ENCODE measurements at regions not wholly inside any gene's neighbourhood (a gene's known extent, or its start where the extent isn't known, plus 50 kb on each side); places are given as distances from the start of the nearest gene placed in this dataset.
A peak's percentile ranks its signal among the peaks of the same experiment; 100 is the strongest.

GRCh38 chr6:26194816-26195375, 107.7 kb downstream of the HFE start:
- Histone ChIP-seq H3K36me3 (ENCODE audit: insufficient read depth, low read length) (no peaks in the 10 kb centered on the region), H3K27ac (ENCODE audit: low read length) (no peak overlapping the region), H3K27me3 (ENCODE audit: insufficient read depth, low read depth, low read length) (no peaks in the 10 kb centered on the region), H4K20me1 (ENCODE audit: insufficient read depth) (peaks cover 29% of the 10 kb centered on the region), H2AFZ (ENCODE audit: low read depth, low read length) (no peak overlapping the region), H3K9ac (ENCODE audit: low read length) (no peak overlapping the region), H3K4me3 (ENCODE audit: low read length) (peak overlapping the region; percentile 80), H3K4me2 (ENCODE audit: low read length) (peak overlapping the region; percentile 89), H3K9me2 (ENCODE audit: insufficient read depth, low read length) (no peaks in the 10 kb centered on the region), H3K9me3 (ENCODE audit: low read length) (no peaks in the 10 kb centered on the region), H3F3A (ENCODE audit: insufficient read depth, low read length, poor library complexity, severe bottlenecking) (peaks cover 11% of the 10 kb centered on the region), H3K79me2 (replicated peaks; ENCODE audit: insufficient read depth, low read length) (peaks cover 43% of the 10 kb centered on the region)
- TF ChIP-seq EP300 (conservative IDR thresholded peaks at IDR 0.05; ENCODE audit: poor library complexity, severe bottlenecking) (no peak), MXI1 (conservative IDR thresholded peaks at IDR 0.05; ENCODE audit: poor library complexity, severe bottlenecking) (no peak), TAF1 (IDR thresholded peaks at IDR 0.05; ENCODE audit: low read depth) (no peak), POLR2AphosphoS5 (IDR thresholded peaks at IDR 0.05) (no peak), REST (IDR thresholded peaks at IDR 0.05; ENCODE audit: borderline replicate concordance) (no peak), RAD21 (conservative IDR thresholded peaks at IDR 0.05) (no peak), SMC3 (conservative IDR thresholded peaks at IDR 0.05; ENCODE audit: poor library complexity) (no peak), CTCF (IDR thresholded peaks at IDR 0.05; ENCODE audit: poor library complexity, severe bottlenecking) (no peak), EZH2 (IDR thresholded peaks at IDR 0.05; ENCODE audit: borderline replicate concordance, insufficient read depth, low read length, poor library complexity, severe bottlenecking) (no peak)

- no peaks in the 10 kb centered on the region for H3K9me2 ChIP-seq (ENCODE audit: insufficient read depth, low read length)
- TF ChIP-seq POLR2AphosphoS5 (IDR thresholded peaks at IDR 0.05) (no peak), CTCF (IDR thresholded peaks at IDR 0.05; ENCODE audit: poor library complexity, severe bottlenecking) (no peak), EP300 (conservative IDR thresholded peaks at IDR 0.05; ENCODE audit: poor library complexity, severe bottlenecking) (no peak), EZH2 (IDR thresholded peaks at IDR 0.05; ENCODE audit: borderline replicate concordance, insufficient read depth, low read length, poor library complexity, severe bottlenecking) (no peak), TAF1 (IDR thresholded peaks at IDR 0.05; ENCODE audit: low read depth) (no peak), SMC3 (conservative IDR thresholded peaks at IDR 0.05; ENCODE audit: poor library complexity) (no peak), RAD21 (conservative IDR thresholded peaks at IDR 0.05) (no peak), REST (IDR thresholded peaks at IDR 0.05; ENCODE audit: borderline replicate concordance) (no peak), MXI1 (conservative IDR thresholded peaks at IDR 0.05; ENCODE audit: poor library complexity, severe bottlenecking) (no peak)
- H3K9me3 ChIP-seq (ENCODE audit: low read length): no peaks in the 10 kb centered on the region
- peaks cover 43% of the 10 kb centered on the region for H3K79me2 ChIP-seq (replicated peaks; ENCODE audit: insufficient read depth, low read length)
- H3F3A ChIP-seq (ENCODE audit: insufficient read depth, low read length, poor library complexity, severe bottlenecking): peaks cover 11% of the 10 kb centered on the region
- no peak overlapping the region for H2AFZ ChIP-seq (ENCODE audit: low read depth, low read length)
- no peaks in the 10 kb centered on the region for H3K36me3 ChIP-seq (ENCODE audit: insufficient read depth, low read length)
- H3K4me2 ChIP-seq (ENCODE audit: low read length): peak overlapping the region; percentile 89
- no peak overlapping the region for H3K27ac ChIP-seq (ENCODE audit: low read length)
- peaks cover 29% of the 10 kb centered on the region for H4K20me1 ChIP-seq (ENCODE audit: insufficient read depth)
- no peak overlapping the region for H3K9ac ChIP-seq (ENCODE audit: low read length)
- peak overlapping the region; percentile 80 for H3K4me3 ChIP-seq (ENCODE audit: low read length)
- no peaks in the 10 kb centered on the region for H3K27me3 ChIP-seq (ENCODE audit: insufficient read depth, low read depth, low read length)
These were observed 108.2 kb downstream of the HFE start for GRCh38 chr6:26195376-26195923.
